NCI-H2196 (cell line): ENCODE measurements at regions not wholly inside any gene's neighbourhood (a gene's known extent, or its start where the extent isn't known, plus 50 kb on each side); places are given as distances from the start of the nearest gene placed in this dataset.

Experiments
- DNase-seq: peaks from one replicate; lab custom pipeline; 2025; ENCODE audit not compliant: unreplicated experiment; lab: John Stamatoyannopoulos, UW

- DNase-seq: no peak
Observed at GRCh38 chr4:95985791-95986550, 146.1 kb downstream of the PDHA2 start.

DNA sequence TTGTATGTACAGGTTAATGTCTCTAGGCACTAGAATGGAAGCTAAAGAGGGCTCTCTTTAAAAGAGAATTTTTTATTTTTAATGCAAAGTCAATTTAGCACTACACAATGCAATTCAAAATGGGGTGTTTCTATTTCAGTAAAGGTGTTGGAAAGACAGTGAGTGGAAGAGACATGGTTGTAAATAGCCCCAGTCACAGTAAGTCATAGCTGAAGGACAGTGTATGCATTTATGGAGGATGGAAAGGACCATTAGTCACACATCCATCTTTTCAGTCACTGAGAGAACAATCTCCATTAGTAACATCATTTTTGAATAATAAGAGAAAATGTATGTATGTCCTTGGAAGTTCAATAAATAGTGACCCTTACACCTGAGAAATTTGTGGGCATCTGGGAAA, 148.0 kb downstream of the PDHA2 start:
- no peak for DNase-seq

- no peak for DNase-seq
Observed at GRCh38 chr4:95998311-95998710, 158.4 kb downstream of the PDHA2 start.

- DNase-seq: no peak
Observed at GRCh38 chr4:96003951-96004740, 164.3 kb downstream of the PDHA2 start.

DNA sequence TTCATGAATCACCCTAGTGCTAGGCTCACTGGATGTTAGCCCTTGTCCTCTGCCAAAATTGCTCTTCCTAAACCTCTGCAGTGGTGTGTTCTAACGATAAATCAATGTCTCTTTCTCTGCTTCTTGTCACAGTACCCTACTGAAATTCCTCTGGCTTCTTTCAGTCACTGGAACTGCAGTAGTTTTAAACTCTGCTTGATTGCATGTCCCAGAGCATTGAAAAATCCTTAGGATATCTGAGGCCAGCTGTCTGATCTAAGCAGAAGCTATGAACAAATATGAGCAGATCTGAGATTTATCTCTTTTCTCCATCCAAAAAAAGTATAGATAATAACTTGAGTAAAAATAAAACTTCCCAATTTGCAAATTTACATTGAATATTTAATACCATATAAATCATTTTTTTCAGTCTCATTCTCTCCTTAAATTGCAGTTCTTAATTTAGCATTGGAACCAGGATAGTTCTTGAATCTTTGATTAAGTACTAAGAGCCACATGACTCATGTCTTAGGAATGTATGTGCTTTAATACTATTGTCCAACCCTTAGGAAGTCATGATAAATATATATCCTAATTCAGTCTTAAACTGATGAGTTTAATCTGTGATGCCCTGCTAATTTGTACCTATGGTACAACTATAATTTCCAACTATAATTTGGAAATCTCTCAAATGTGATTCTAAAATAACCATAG, 169.7 kb downstream of the PDHA2 start:
- DNase-seq: no peak

DNA sequence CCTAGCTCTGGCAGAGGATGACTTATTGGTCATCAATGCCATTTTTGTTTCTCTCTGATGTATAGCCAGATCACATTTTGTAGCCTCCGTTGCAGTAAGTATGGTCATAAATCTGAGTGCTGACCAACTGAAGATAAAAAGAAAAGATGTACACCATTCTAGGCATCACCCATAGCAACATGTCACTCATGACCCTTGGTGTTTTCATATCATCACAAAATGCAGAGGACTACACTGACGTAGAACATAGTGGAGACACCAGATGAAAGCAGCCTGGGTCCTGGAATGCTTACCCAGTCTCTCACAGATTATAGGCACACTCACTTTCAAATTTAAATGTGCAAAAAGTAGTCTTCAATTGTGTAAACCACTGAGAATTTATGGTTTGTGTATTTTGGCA, 172.8 kb downstream of the PDHA2 start:
- DNase-seq: no peak

DNA sequence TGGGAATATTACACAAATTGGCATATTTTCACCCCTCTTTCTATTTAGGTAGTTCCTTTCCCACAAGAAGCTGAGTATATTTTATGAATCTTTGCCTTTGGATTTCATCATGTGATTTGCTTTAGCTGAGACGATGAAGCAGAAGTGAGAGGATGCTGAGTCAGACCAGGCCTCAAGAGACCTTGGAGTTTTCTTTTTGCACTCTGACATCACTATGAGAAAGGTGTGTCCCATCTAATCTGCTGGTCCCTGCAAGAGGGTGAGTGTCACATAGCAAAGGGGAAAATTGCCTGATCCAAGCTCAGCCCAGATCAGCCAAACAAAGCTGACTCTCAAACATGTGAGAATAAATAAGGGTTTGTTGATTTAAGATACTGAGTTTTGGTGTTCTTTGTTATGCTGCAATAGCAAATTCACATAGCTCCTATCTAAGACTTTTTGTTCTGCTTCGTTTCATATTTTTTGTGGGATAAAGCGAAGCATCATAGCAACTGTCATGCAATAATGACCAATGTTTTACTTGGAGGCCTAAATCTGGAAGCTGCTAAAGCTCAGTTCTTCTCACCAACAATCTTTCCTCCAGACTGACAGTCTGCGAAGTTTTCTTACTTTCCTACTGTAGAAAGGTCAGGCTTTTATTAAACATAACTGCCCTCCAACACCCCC, 176.9 kb downstream of the PDHA2 start:
- DNase-seq: no peak

DNA sequence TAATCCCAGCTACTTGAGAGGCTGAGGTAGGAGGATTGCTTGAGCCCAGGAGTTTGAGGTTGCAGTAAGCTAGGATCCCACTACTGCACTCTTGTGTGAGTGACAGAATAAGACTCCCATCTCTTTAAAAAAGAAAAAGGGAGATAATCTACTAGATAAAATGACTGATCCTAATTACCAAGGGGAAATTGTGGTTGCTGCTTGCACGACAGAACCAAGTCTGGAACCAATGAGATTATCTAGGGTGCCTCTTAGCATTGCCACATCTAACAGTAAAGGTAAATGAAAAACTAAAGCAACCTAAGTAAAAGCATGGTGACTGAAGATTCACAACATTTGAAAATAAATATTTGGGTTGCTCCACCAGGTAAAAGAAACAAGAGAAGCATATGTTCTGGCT, 185.1 kb downstream of the PDHA2 start:
- DNase-seq: no peak

- no peak for DNase-seq
Observed at GRCh38 chr4:96035727-96036126, 195.8 kb downstream of the PDHA2 start.

DNA sequence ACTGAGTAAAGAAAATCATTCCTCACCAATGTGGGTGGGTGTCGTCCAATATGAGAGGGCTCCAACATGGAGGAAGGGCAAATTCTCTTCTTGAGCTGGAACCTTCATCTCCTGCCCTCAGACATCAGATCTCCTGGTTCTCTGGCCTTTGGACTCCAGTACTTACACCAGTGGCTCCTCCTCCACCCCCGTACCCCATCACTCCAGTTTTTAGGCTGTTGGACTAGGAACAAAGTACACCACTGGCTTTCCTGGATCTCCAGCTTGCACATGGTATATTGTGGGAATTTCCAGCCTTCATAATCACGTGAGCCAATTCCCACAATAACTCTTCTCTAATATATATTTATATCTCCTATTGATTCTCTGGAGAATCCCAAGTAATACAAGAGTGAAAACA, 196.9 kb downstream of the PDHA2 start:
- no peak for DNase-seq

GRCh38 chr4:96037705-96038104, 197.8 kb downstream of the PDHA2 start:
- DNase-seq: no peak

DNA sequence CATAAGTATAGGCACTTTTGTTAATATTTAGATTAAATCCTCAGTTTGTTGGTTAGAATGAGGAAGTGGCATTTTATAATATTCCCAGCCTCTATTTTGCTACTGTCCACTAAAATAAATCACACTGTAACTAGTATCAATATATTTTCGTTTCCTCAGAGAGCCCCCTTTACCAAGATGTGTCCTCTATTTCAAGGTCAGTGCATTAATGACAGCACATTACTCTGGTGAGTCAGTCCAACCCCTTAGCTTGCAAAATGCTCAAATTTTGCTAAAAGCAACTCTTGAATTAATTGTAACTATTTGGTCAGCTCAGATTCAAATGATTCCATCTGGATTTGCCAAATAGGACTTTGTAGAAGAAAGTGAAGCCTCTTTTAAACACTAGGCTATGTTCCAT, 199.3 kb downstream of the PDHA2 start:
- no peak for DNase-seq

DNA sequence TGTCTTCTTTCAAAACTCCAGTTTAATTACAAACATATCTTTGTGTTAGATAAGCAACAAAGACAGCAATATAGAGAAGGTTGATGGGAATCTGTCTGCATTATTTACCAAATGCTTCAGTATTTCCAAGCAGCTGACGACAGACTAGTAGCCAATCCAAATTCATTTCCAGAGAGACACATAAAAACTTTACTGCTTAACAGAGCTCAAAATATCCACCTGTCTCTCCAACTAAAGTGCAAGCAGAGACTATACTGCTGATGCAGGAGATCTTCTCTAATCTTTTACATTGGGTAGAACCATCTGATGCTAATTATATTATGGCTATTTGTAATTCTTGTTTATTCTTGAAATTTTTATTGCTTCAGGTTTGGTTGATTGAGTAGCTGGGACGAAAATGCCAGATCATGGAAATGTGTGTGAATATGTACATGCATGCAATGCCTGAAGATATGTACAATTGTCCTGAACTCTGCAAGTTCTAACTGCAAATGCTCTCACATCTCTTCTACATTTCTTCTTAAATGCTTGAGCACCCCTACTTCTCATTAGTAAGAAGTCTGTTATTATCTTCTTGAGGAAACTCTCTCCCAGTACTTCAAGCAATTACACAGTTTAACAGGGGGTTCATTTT, 200.0 kb downstream of the PDHA2 start:
- no peak for DNase-seq

GRCh38 chr4:96044971-96045370, 205.1 kb downstream of the PDHA2 start:
- DNase-seq: no peak

DNA sequence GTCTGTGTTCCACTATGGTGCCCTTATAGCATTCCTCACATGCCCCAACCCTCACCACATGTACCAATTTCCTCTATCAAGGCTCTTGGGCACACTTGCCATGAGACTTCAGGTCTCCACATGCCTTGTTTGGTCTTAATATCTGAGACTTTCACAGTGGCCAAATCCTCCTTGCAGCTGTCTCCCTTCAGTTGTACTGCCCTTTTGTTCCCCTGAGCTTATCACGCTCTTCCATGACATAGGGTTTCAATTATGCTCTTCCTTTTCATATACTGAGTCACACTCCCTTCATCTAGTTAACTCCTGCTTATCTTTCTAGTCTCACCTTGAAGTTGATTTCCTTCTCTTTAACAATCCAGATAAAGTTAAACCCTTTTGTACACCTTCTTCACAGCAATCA, 212.9 kb downstream of the PDHA2 start:
- DNase-seq: no peak

- no peak for DNase-seq
Observed at GRCh38 chr4:96056346-96056934, 216.5 kb downstream of the PDHA2 start.

GRCh38 chr4:96063639-96064038, 223.7 kb downstream of the PDHA2 start:
- no peak for DNase-seq

GRCh38 chr4:96073461-96073860, 233.6 kb downstream of the PDHA2 start:
- no peak for DNase-seq

GRCh38 chr4:96092151-96092705, 252.3 kb downstream of the PDHA2 start:
- no peak for DNase-seq

DNA sequence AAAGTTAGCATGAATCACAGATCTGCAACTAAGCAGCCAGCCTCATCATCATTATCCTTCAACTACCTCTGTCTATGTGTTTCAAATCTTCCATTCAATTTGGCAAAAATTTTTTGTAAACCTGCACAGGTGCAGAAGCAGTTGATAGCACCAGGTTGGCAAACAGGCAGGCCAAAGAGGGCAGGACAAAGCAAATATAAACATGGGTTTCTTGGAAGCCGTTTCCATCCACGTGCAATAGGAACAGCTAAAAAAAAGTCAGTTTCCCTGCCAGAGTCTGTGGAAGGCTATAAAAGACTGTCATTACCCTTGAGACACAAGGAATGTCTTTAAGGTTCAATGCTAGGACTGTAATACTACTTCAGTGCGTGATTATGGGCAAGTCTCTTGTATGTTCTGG, 253.2 kb downstream of the PDHA2 start:
- DNase-seq: no peak
